Left lung (tissue), 4 donors: ENCODE measurements at regions not wholly inside any gene's neighbourhood (a gene's known extent, or its start where the extent isn't known, plus 50 kb on each side); places are given as distances from the start of the nearest gene placed in this dataset.

ENCODE experiments used
- ATAC-seq: fragments of 200-7000 bp; cut with Tn5 transposase; one replicate; pipeline ENCODE4 v1.9.1; 2020; ENCODE audit warnings: moderate library complexity
- DNase-seq, 4 donors: peaks; one replicate each; pipeline ENCODE4 v3.0.0-alpha.2; 2013 to 2020
- H3K27ac ChIP-seq, 2 donors: fragments of 200-600 bp; sonication (generic) in 1 of 2; one replicate each; pipeline versions ENCODE4 v1.5.0 to v1.8.0; 2020 to 2021
- H3K27me3 ChIP-seq, 2 donors: fragments of 200-600 bp; sonication (generic) in 1 of 2; one replicate each; pipeline versions ENCODE4 v1.5.0 to v1.8.0; 2020 to 2021
- H3K36me3 ChIP-seq, 2 donors: fragments of 200-600 bp; sonication (generic) in 1 of 2; one replicate each; pipeline versions ENCODE4 v1.5.0 to v1.8.0; 2020 to 2021
- H3K4me1 ChIP-seq, 2 donors: fragments of 200-600 bp; one replicate each; pipeline ENCODE4 v1.8.0; 2021
- H3K4me3 ChIP-seq, 2 donors: fragments of 200-600 bp; sonication (generic) in 1 of 2; one replicate each; pipeline versions ENCODE4 v1.5.0 to v1.8.0; 2020 to 2021; ENCODE audit warnings: mild to moderate bottlenecking in 1 of 2
- H3K9me3 ChIP-seq, 2 donors: fragments of 200-600 bp; sonication (generic) in 1 of 2; one replicate each; pipeline versions ENCODE4 v1.5.0 to v1.8.0; 2020 to 2021
- CTCF ChIP-seq, 2 donors: fragments of 200-600 bp; sonication (generic) in 1 of 2; IDR thresholded peaks; one replicate each; pipeline versions ENCODE4 v1.5.0 to v1.8.0; 2021; ENCODE audit warnings: antibody characterized with exemption in 2 of 2
- intact Hi-C, 2 donors: fragments of 100-400 bp; cut with DNase I; formaldehyde crosslinking; loops; one replicate each; pipeline versions ENCODE4 v1.11.2 to v1.14.2; 2022
- donor health status: DM: no; HTN: yes; CAD: no.
- donor health status: DM: no; HTN: no; CAD: no.

- no peaks in the 10 kb centered on the region for H3K4me1 ChIP-seq
- no peak overlapping the region for H3K4me3 ChIP-seq
- ATAC-seq (no peak), DNase-seq (no peak)
- intact Hi-C loops = no loop called here
- no peaks in the 10 kb centered on the region for H3K9me3 ChIP-seq
- H3K36me3 ChIP-seq = no peaks in the 10 kb centered on the region
- H3K27ac ChIP-seq = no peak overlapping the region
- TF ChIP-seq CTCF (IDR thresholded peaks at IDR 0.05) = no peak
- no peaks in the 10 kb centered on the region for H3K27me3 ChIP-seq
These were observed 614.7 kb upstream of the FOXG1 start for GRCh38 chr14:28151926-28152325.

DNA sequence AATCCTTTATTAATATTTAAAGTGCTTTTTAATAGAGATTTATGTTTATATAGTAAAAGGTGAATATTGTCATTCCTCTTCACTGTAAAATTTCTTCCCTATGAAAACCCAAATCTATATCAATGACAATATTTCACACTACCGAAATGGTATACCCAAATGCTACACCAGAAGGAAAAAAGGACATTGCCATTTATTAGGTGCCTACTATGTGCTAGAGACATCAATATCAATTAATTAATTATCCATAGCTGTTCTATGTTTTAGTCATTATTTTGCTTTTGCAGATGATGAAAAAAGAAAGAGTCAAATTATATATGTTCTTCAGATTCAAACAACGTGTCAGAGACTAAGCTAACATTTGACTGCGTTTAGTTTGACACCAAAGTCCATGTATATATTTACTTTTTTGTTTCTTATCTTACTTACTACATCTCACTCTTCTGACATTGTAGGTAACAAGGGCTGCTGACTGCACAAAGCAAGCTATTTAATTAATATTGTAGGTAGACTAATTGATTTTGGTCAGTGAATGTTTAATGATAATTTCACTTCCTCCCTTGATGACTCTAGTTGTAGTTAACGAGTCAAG, 614.0 kb upstream of the FOXG1 start:
- intact Hi-C loops = no loop called here
- no peaks in the 10 kb centered on the region for H3K36me3 ChIP-seq
- no peak overlapping the region for H3K27ac ChIP-seq
- H3K4me1 ChIP-seq = no peaks in the 10 kb centered on the region
- no peaks in the 10 kb centered on the region for H3K9me3 ChIP-seq
- no peak overlapping the region for H3K4me3 ChIP-seq
- ATAC-seq = no peak
- H3K27me3 ChIP-seq = no peaks in the 10 kb centered on the region
- no peak for DNase-seq
- no peak for TF ChIP-seq CTCF (IDR thresholded peaks at IDR 0.05)

DNA sequence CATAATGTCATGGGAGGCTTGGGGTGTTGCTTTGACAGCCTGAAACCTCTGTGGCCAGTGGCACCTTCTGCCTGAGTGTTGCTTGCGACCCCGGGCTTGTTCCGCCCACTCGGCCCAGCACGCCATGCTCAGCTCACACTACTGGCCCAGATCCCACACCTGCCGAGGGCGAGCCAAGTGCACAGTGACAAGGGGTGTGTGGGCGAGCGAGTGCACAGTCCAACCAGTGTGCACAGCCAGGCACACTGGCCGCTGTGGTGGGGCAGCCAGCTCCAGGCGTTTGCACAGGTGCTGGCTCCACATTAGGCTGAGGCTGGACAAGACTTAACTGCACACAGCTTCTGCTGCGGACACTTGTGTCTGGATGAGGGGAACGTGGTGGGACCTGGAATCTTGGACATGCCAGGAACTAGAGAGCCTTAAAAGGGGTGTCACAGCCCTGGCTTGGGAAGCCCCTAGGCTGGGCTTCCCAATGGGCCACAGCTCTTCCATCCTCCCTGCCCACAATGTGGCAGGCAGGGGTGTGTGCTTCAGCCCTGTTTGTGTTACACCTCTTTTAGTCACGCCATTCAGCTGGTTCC, 609.2 kb upstream of the FOXG1 start:
- Histone ChIP-seq H3K27me3 (no peaks in the 10 kb centered on the region), H3K4me3 (no peak overlapping the region), H3K4me1 (no peaks in the 10 kb centered on the region), H3K27ac (no peak overlapping the region), H3K9me3 (peaks cover 0 to 3% of the 10 kb centered on the region in 2 donors), H3K36me3 (no peaks in the 10 kb centered on the region)
- TF ChIP-seq CTCF (IDR thresholded peaks at IDR 0.05) = no peak
- intact Hi-C loops = no loop called here
- DNase-seq (peak in 1 of 4 donors; percentile 67), ATAC-seq (no peak)

GRCh38 chr14:28157887-28158791, 608.4 kb upstream of the FOXG1 start:
- H3K4me1 ChIP-seq = no peaks in the 10 kb centered on the region
- no peak overlapping the region for H3K27ac ChIP-seq
- ATAC-seq (no peak), DNase-seq (peak in 1 of 4 donors; percentile 69)
- intact Hi-C loops = no loop called here
- no peaks in the 10 kb centered on the region for H3K27me3 ChIP-seq
- H3K9me3 ChIP-seq = peaks cover 0 to 3% of the 10 kb centered on the region in 2 donors
- TF ChIP-seq CTCF (IDR thresholded peaks at IDR 0.05) = no peak
- no peak overlapping the region for H3K4me3 ChIP-seq
- H3K36me3 ChIP-seq = no peaks in the 10 kb centered on the region

GRCh38 chr14:28161040-28161439, 605.5 kb upstream of the FOXG1 start:
- ATAC-seq (no peak), DNase-seq (no peak)
- H3K9me3 ChIP-seq = peaks cover 0 to 7% of the 10 kb centered on the region in 2 donors
- no peak overlapping the region for H3K27ac ChIP-seq
- no peaks in the 10 kb centered on the region for H3K36me3 ChIP-seq
- no peaks in the 10 kb centered on the region for H3K27me3 ChIP-seq
- no peak for TF ChIP-seq CTCF (IDR thresholded peaks at IDR 0.05)
- intact Hi-C loops = no loop called here
- no peaks in the 10 kb centered on the region for H3K4me1 ChIP-seq
- H3K4me3 ChIP-seq = no peak overlapping the region
